GM12878 (cell line): ENCODE measurements at regions not wholly inside any gene's neighbourhood (a gene's known extent, or its start where the extent isn't known, plus 50 kb on each side); places are given as distances from the start of the nearest gene placed in this dataset.

Experiments
- ATAC-seq: fragments of 200-7000 bp; cut with Tn5 transposase; 3 replicates; pipeline ENCODE4 v1.9.1; 2020; ENCODE audit warnings: mild to moderate bottlenecking, moderate library complexity
- BruUV-seq: library from RNA; stranded (reverse); fragments of 400-500 nt; replicated peaks from 2 replicates; lab custom pipeline; 2021; lab: Mats Ljungman, UMichigan
- CTCF ChIA-PET: fragments of 300-600 bp; sonication (Branson Sonifier 250); formaldehyde crosslinking; extraction: SDS; loops from one replicate; lab custom pipeline; 2021; ENCODE audit warnings: inconsistent platforms; lab: Yijun Ruan, JAX
- POLR2A ChIA-PET: fragments of 350-600 bp; formaldehyde crosslinking; extraction: SDS; loops from one replicate; lab custom pipeline; 2021; ENCODE audit warnings: inconsistent platforms; lab: Charles Lee
- RAD21 ChIA-PET: fragments of 300-600 bp; sonication (Branson Sonifier 250); formaldehyde crosslinking; loops from one replicate; lab custom pipeline; 2023; ENCODE audit warnings: antibody characterized with exemption; ENCODE audit not compliant: unreplicated experiment; lab: Charles Lee
- SMC1A ChIA-PET: fragments of 300-600 bp; sonication (Branson Sonifier 250); formaldehyde crosslinking; loops from one replicate; lab custom pipeline; 2023; ENCODE audit not compliant: unreplicated experiment, uncharacterized antibody; lab: Charles Lee
- DNase-seq: peaks from one replicate; pipeline ENCODE4 v3.0.0-alpha.2; 2011; ENCODE audit warnings: low read depth, low spot score
- FAIRE-seq: peaks from 3 replicates; lab custom pipeline; 2011; peaks lifted over from hg19 to GRCh38; lab: Jason Lieb, UNC
- H2AFZ ChIP-seq: 2 replicates; pipeline ENCODE4 v1.6.0; 2011; ENCODE audit warnings: low read depth, low read length, control low read depth; ENCODE audit not compliant: control insufficient read depth
- H3K27ac ChIP-seq: 2 replicates; pipeline ENCODE4 v1.5.1; 2011; ENCODE audit warnings: control low read depth; ENCODE audit not compliant: control insufficient read depth, insufficient read depth
- H3K27me3 ChIP-seq, 2 experiments: replicated peaks in 1 of 2; 2 replicates each; pipeline versions ENCODE4 v1.6.0 to v1.6.1; 2011; ENCODE audit warnings: low read length in 1 of 2; ENCODE audit not compliant: control insufficient read depth in 2 of 2, insufficient read depth in 2 of 2
- H3K36me3 ChIP-seq, 2 experiments: 2 replicates each; pipeline ENCODE4 v1.5.1; 2011; ENCODE audit warnings: low read length in 1 of 2; ENCODE audit not compliant: control insufficient read depth in 2 of 2, insufficient read depth in 2 of 2
- H3K4me1 ChIP-seq: 2 replicates; pipeline ENCODE4 v1.6.1; 2011; ENCODE audit warnings: mild to moderate bottlenecking, low read length, moderate library complexity, mixed read lengths; ENCODE audit not compliant: control insufficient read depth, insufficient read depth
- H3K4me2 ChIP-seq: 2 replicates; pipeline ENCODE4 v1.6.0; 2011; ENCODE audit warnings: control low read depth; ENCODE audit not compliant: control insufficient read depth, insufficient read depth
- H3K4me3 ChIP-seq: fragments of 200-600 bp; sonication (generic); 2 replicates; pipeline ENCODE4 v1.5.1; 2016
- H3K79me2 ChIP-seq: 2 replicates; pipeline ENCODE4 v1.6.0; 2011; ENCODE audit warnings: low read length; ENCODE audit not compliant: control insufficient read depth, insufficient read depth
- H3K9ac ChIP-seq: 2 replicates; pipeline ENCODE4 v1.8.0; 2011; ENCODE audit warnings: low read length, control low read depth, mixed read lengths; ENCODE audit not compliant: control insufficient read depth, insufficient read depth
- H3K9me3 ChIP-seq: replicated peaks from 3 replicates; pipeline ENCODE4 v1.5.1; 2011; ENCODE audit warnings: mild to moderate bottlenecking, low read length; ENCODE audit not compliant: control insufficient read depth, insufficient read depth
- H4K20me1 ChIP-seq: 2 replicates; pipeline ENCODE4 v1.6.0; 2011; ENCODE audit not compliant: control insufficient read depth, insufficient read depth
- BCL11A ChIP-seq: IDR thresholded peaks from 2 replicates; pipeline ENCODE4 v1.6.1; 2011; ENCODE audit warnings: low read depth, low read length
- CBX3 ChIP-seq: fragments of 200-600 bp; sonication (generic); IDR thresholded peaks from 2 replicates; pipeline ENCODE4 v1.6.1; 2016; ENCODE audit warnings: low read depth, borderline replicate concordance
- EP300 ChIP-seq, 2 experiments: fragments of 150-350 bp in 1 of 2; IDR thresholded peaks; 2 replicates each; pipeline ENCODE4 v1.6.1; 2011 to 2012; ENCODE audit warnings: low read depth in 2 of 2, low read length in 2 of 2, borderline replicate concordance in 1 of 2, improper control_type of control experiment in 1 of 2, inconsistent platforms in 1 of 2; ENCODE audit not compliant: control insufficient read depth in 1 of 2
- JUNB ChIP-seq: IDR thresholded peaks from 2 replicates; pipeline ENCODE4 v1.6.1; 2016; ENCODE audit warnings: antibody characterized with exemption, mild to moderate bottlenecking
- NRF1 ChIP-seq: conservative IDR thresholded peaks from 2 replicates; pipeline ENCODE4 v1.6.1; 2011; ENCODE audit warnings: mild to moderate bottlenecking, low read depth, low read length, improper control_type of control experiment
- POLR2AphosphoS5 ChIP-seq: IDR thresholded peaks from 2 replicates; pipeline ENCODE4 v1.6.1; 2011; ENCODE audit warnings: mild to moderate bottlenecking, low read length, inconsistent platforms
- SIN3A ChIP-seq: IDR thresholded peaks from 2 replicates; pipeline ENCODE4 v1.6.1; 2012; ENCODE audit warnings: low read depth, low read length, improper control_type of control experiment
- TCF3 ChIP-seq: IDR thresholded peaks from 2 replicates; pipeline ENCODE4 v1.6.1; 2012; ENCODE audit warnings: low read depth, mild to moderate bottlenecking, low read length, borderline replicate concordance; ENCODE audit not compliant: insufficient read depth
- ZNF384 ChIP-seq: IDR thresholded peaks from 2 replicates; pipeline ENCODE4 v1.6.1; 2012; ENCODE audit warnings: low read depth, mild to moderate bottlenecking, low read length, improper control_type of control experiment, borderline replicate concordance
- WGBS: methylation state at CpG from one replicate; pipeline ENCODE4 v1.1.6; 2016; ENCODE audit warnings: low lambda C conversion rate; ENCODE audit not compliant: insufficient replicate concordance, insufficient coverage; ENCODE audit errors: missing lambda C conversion rate; 5-methylcytosine and 5-hydroxymethylcytosine counted together
- in situ Hi-C: fragments of 300-500 bp; cut with MboI; formaldehyde crosslinking; loops from 9 replicates; pipeline ENCODE4 v1.14.3; 2018; ENCODE audit warnings: mixed read lengths
- intact Hi-C: fragments of 100-400 bp; cut with micrococcal nuclease; formaldehyde crosslinking; loops from one replicate; pipeline ENCODE4 v1.14.2; 2022; ENCODE audit not compliant: unreplicated experiment
- TF ChIP-seq, protein P1 (sequence below): IDR thresholded peaks from 2 replicates; pipeline ENCODE4 v1.6.1; 2012; ENCODE audit warnings: mild to moderate bottlenecking, low read depth, low read length
- TF ChIP-seq, protein P2 (sequence below): fragments of 150-350 bp; IDR thresholded peaks from 2 replicates; pipeline ENCODE4 v1.6.1; 2014; ENCODE audit warnings: mild to moderate bottlenecking, low read depth, low read length

- TF ChIP-seq, protein P1, sequence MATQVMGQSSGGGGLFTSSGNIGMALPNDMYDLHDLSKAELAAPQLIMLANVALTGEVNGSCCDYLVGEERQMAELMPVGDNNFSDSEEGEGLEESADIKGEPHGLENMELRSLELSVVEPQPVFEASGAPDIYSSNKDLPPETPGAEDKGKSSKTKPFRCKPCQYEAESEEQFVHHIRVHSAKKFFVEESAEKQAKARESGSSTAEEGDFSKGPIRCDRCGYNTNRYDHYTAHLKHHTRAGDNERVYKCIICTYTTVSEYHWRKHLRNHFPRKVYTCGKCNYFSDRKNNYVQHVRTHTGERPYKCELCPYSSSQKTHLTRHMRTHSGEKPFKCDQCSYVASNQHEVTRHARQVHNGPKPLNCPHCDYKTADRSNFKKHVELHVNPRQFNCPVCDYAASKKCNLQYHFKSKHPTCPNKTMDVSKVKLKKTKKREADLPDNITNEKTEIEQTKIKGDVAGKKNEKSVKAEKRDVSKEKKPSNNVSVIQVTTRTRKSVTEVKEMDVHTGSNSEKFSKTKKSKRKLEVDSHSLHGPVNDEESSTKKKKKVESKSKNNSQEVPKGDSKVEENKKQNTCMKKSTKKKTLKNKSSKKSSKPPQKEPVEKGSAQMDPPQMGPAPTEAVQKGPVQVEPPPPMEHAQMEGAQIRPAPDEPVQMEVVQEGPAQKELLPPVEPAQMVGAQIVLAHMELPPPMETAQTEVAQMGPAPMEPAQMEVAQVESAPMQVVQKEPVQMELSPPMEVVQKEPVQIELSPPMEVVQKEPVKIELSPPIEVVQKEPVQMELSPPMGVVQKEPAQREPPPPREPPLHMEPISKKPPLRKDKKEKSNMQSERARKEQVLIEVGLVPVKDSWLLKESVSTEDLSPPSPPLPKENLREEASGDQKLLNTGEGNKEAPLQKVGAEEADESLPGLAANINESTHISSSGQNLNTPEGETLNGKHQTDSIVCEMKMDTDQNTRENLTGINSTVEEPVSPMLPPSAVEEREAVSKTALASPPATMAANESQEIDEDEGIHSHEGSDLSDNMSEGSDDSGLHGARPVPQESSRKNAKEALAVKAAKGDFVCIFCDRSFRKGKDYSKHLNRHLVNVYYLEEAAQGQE, result no peak
- TF ChIP-seq SIN3A, result no peak
Measured at GRCh38 chr3:82208002-82208710, 446.7 kb upstream of the GBE1 start (continued).

DNA sequence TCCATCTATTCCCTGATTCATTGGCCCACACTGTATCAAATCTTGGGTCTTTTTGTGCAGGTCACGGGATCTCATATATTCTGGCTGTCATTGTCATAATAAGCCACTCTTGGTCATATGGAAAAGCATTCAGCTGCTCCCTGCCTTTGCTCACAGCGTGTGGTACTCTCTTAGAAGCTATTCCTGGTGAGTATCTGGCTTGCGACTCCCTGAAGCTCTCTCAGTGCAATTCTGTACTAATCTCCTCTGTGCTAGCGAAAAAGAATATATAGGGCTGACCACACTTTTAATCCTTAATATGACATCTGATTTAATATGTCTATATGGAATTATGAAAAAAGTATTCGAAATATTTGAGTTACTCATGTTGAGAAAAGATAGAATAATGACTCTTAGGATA lies 440.8 kb upstream of the GBE1 start:
- FAIRE-seq, result no peak

More for the DNA sequence above, 440.8 kb upstream of the GBE1 start:
- RAD21 ChIA-PET, result no interaction called here
- Histone ChIP-seq H3K4me1 (no peaks in the 10 kb centered on the region), H3K27ac (no peak overlapping the region), H2AFZ (no peak overlapping the region), H4K20me1 (no peaks in the 10 kb centered on the region), H3K4me2 (no peak overlapping the region), H3K9ac (no peak overlapping the region), H3K27me3 (no peaks in the 10 kb centered on the region), H3K79me2 (no peaks in the 10 kb centered on the region), H3K9me3 (no peaks in the 10 kb centered on the region), H3K36me3 (no peaks in the 10 kb centered on the region), H3K4me3 (no peak overlapping the region)
- POLR2A ChIA-PET, result no interaction called here
- TF ChIP-seq, protein P2, sequence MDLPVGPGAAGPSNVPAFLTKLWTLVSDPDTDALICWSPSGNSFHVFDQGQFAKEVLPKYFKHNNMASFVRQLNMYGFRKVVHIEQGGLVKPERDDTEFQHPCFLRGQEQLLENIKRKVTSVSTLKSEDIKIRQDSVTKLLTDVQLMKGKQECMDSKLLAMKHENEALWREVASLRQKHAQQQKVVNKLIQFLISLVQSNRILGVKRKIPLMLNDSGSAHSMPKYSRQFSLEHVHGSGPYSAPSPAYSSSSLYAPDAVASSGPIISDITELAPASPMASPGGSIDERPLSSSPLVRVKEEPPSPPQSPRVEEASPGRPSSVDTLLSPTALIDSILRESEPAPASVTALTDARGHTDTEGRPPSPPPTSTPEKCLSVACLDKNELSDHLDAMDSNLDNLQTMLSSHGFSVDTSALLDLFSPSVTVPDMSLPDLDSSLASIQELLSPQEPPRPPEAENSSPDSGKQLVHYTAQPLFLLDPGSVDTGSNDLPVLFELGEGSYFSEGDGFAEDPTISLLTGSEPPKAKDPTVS, result no peak
- TF ChIP-seq JUNB (no peak), CBX3 (no peak), POLR2AphosphoS5 (no peak), TCF3 (no peak), BCL11A (no peak), ZNF384 (no peak), EP300 (IDR thresholded peaks at IDR 0.05; ENCODE audit: borderline replicate concordance in 1 of 2, control insufficient read depth in 1 of 2, low read depth in 2 of 2, low read length in 2 of 2) (no peak), NRF1 (no peak)
- WGBS, result 24% methylated on average over 5 of the region's 5 CpGs
- intact Hi-C loops (no loop called here), in situ Hi-C loops (no loop called here)
- SMC1A ChIA-PET, result no interaction called here
- ATAC-seq, result no peak
- no TSS peak for BruUV-seq
- DNase-seq, result no peak
- CTCF ChIA-PET, result no interaction called here
